ENCODE measurements at regions not wholly inside any gene's neighbourhood (a gene's known extent, or its start where the extent isn't known, plus 50 kb on each side); places are given as distances from the start of the nearest gene placed in this dataset.

GRCh38 chr11:115894176-115894575, 390.0 kb upstream of the CADM1 start:
- no peaks in the 10 kb centered on the region for H3K36me3 ChIP-seq (ENCODE audit: low read depth)
- ATAC-seq: no peak
- TF ChIP-seq CTCF (IDR thresholded peaks at IDR 0.05): no peak

GRCh38 chr11:115893461-115894099, 389.4 kb upstream of the CADM1 start:
- no peak for TF ChIP-seq CTCF (IDR thresholded peaks at IDR 0.05)
- intact Hi-C loops (cut with DNase I, micrococcal nuclease): no loop called here
- no peaks in the 10 kb centered on the region for H3K9me3 ChIP-seq

More at GRCh38 chr11:115894176-115894575, 390.0 kb upstream of the CADM1 start:
- no peaks in the 10 kb centered on the region for H3K9me3 ChIP-seq
- intact Hi-C loops (cut with DNase I, micrococcal nuclease): no loop called here
- DNase-seq: no peak
- no peaks in the 10 kb centered on the region for H3K4me1 ChIP-seq (ENCODE audit: low read depth)
- H3K4me3 ChIP-seq: no peak overlapping the region

GRCh38 chr11:115892016-115892415, 387.8 kb upstream of the CADM1 start:
- no peak for TF ChIP-seq CTCF (IDR thresholded peaks at IDR 0.05)
- DNase-seq (no peak), ATAC-seq (no peak)
- intact Hi-C loops (cut with DNase I, micrococcal nuclease): no loop called here
- Histone ChIP-seq H3K9me3 (no peaks in the 10 kb centered on the region), H3K4me1 (ENCODE audit: low read depth) (no peaks in the 10 kb centered on the region), H3K36me3 (ENCODE audit: low read depth) (no peaks in the 10 kb centered on the region), H3K4me3 (no peak overlapping the region)

More at GRCh38 chr11:115893461-115894099, 389.4 kb upstream of the CADM1 start:
- Histone ChIP-seq H3K4me1 (ENCODE audit: low read depth) (no peaks in the 10 kb centered on the region), H3K4me3 (no peak overlapping the region), H3K36me3 (ENCODE audit: low read depth) (no peaks in the 10 kb centered on the region)
- no peak for DNase-seq
- ATAC-seq: no peak

GRCh38 chr11:115891581-115891980, 387.4 kb upstream of the CADM1 start:
- TF ChIP-seq CTCF (IDR thresholded peaks at IDR 0.05): no peak
- intact Hi-C loops (cut with DNase I, micrococcal nuclease): no loop called here
- H3K9me3 ChIP-seq: no peaks in the 10 kb centered on the region
- no peaks in the 10 kb centered on the region for H3K36me3 ChIP-seq (ENCODE audit: low read depth)
- H3K4me3 ChIP-seq: no peak overlapping the region
- DNase-seq (no peak), ATAC-seq (no peak)
- H3K4me1 ChIP-seq (ENCODE audit: low read depth): no peaks in the 10 kb centered on the region

GRCh38 chr11:115890500-115890899, 386.3 kb upstream of the CADM1 start:
- intact Hi-C loops (cut with DNase I, micrococcal nuclease): no loop called here
- TF ChIP-seq CTCF (IDR thresholded peaks at IDR 0.05): no peak
- DNase-seq (no peak), ATAC-seq (no peak)
- no peaks in the 10 kb centered on the region for H3K9me3 ChIP-seq
- H3K36me3 ChIP-seq (ENCODE audit: low read depth): no peaks in the 10 kb centered on the region
- H3K4me3 ChIP-seq: no peak overlapping the region
- no peaks in the 10 kb centered on the region for H3K4me1 ChIP-seq (ENCODE audit: low read depth)

- DNase-seq (no peak), ATAC-seq (no peak)
- H3K4me3 ChIP-seq: no peak overlapping the region
- H3K36me3 ChIP-seq (ENCODE audit: low read depth): no peaks in the 10 kb centered on the region
- no peaks in the 10 kb centered on the region for H3K9me3 ChIP-seq
- intact Hi-C loops (cut with DNase I, micrococcal nuclease): no loop called here
- H3K4me1 ChIP-seq (ENCODE audit: low read depth): no peaks in the 10 kb centered on the region
- no peak for TF ChIP-seq CTCF (IDR thresholded peaks at IDR 0.05)
Observed at GRCh38 chr11:115889712-115890111, 385.5 kb upstream of the CADM1 start.
